A673 (cell line): ENCODE measurements at regions not wholly inside any gene's neighbourhood (a gene's known extent, or its start where the extent isn't known, plus 50 kb on each side); places are given as distances from the start of the nearest gene placed in this dataset.

Source experiments
- EZH2 ChIP-seq: fragments of 200-600 bp; sonication (generic); IDR thresholded peaks from 2 replicates; pipeline ENCODE4 v1.6.1; 2017; ENCODE audit warnings: borderline replicate concordance, low read depth, mild to moderate bottlenecking, mixed read lengths, antibody characterized with exemption, low read length; ENCODE audit not compliant: poor library complexity, severe bottlenecking
- TF ChIP-seq, protein P1 (sequence below): fragments of 300-800, 200-600 bp; sonication (generic); conservative IDR thresholded peaks from 2 replicates; pipeline ENCODE4 v1.5.1; 2017; ENCODE audit warnings: low read depth, mild to moderate bottlenecking, antibody characterized with exemption, low read length, moderate library complexity, mixed read lengths

GRCh38 chr6:154604119-154604518 lies 93.6 kb upstream of the CNKSR3 start:
- TF ChIP-seq, protein P1, sequence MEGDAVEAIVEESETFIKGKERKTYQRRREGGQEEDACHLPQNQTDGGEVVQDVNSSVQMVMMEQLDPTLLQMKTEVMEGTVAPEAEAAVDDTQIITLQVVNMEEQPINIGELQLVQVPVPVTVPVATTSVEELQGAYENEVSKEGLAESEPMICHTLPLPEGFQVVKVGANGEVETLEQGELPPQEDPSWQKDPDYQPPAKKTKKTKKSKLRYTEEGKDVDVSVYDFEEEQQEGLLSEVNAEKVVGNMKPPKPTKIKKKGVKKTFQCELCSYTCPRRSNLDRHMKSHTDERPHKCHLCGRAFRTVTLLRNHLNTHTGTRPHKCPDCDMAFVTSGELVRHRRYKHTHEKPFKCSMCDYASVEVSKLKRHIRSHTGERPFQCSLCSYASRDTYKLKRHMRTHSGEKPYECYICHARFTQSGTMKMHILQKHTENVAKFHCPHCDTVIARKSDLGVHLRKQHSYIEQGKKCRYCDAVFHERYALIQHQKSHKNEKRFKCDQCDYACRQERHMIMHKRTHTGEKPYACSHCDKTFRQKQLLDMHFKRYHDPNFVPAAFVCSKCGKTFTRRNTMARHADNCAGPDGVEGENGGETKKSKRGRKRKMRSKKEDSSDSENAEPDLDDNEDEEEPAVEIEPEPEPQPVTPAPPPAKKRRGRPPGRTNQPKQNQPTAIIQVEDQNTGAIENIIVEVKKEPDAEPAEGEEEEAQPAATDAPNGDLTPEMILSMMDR: no peak
- no peak for TF ChIP-seq EZH2
